ENCODE measurements at regions not wholly inside any gene's neighbourhood (a gene's known extent, or its start where the extent isn't known, plus 50 kb on each side); places are given as distances from the start of the nearest gene placed in this dataset.
"Not testable (repeated sequence)": the region's sequence is repeated elsewhere in the genome, so short reads cannot be mapped to it uniquely, and the experiment has no call there.

GRCh38 chr22:12597778-12598177 is 2930.2 kb upstream of the OR11H1 start:
- H3K4me3 Mint-ChIP-seq; H3K4me1 Mint-ChIP-seq; H3K4me1 ChIP-seq (ENCODE audit: control insufficient read depth, insufficient read depth, low read length); ATAC-seq; H3K4me3 ChIP-seq (ENCODE audit: low read length); H3K36me3 ChIP-seq (ENCODE audit: control insufficient read depth, insufficient read depth, low read length); intact Hi-C loops (cut with micrococcal nuclease); H3K27me3 Mint-ChIP-seq (ENCODE audit: low read depth in 2 of 2); H3K27ac Mint-ChIP-seq; H3K27ac ChIP-seq (ENCODE audit: low read length); H3K27me3 ChIP-seq (ENCODE audit: control insufficient read depth, insufficient read depth, low read length); DNase-seq: not testable (repeated sequence)
- 80% methylated on average over 3 of the region's 4 CpGs for WGBS (ENCODE audit: insufficient coverage)
- peaks cover 25 to 35% of the 10 kb centered on the region in 2 donors for H3K9me3 Mint-ChIP-seq
- H3K9me3 ChIP-seq (ENCODE audit: control insufficient read depth, insufficient read depth, low read length), result peaks cover 23% of the 10 kb centered on the region
- peaks cover 20% of the 10 kb centered on the region for H3K36me3 Mint-ChIP-seq

- DNase-seq; ATAC-seq; H3K27ac ChIP-seq (ENCODE audit: low read length); H3K4me1 ChIP-seq (ENCODE audit: control insufficient read depth, insufficient read depth, low read length); intact Hi-C loops (cut with micrococcal nuclease); H3K27ac Mint-ChIP-seq; H3K4me3 ChIP-seq (ENCODE audit: low read length); H3K4me1 Mint-ChIP-seq; H3K36me3 ChIP-seq (ENCODE audit: control insufficient read depth, insufficient read depth, low read length); H3K27me3 ChIP-seq (ENCODE audit: control insufficient read depth, insufficient read depth, low read length); H3K27me3 Mint-ChIP-seq (ENCODE audit: low read depth in 2 of 2): not testable (repeated sequence)
- peaks cover 21 to 36% of the 10 kb centered on the region in 2 donors for H3K9me3 Mint-ChIP-seq
- H3K36me3 Mint-ChIP-seq, result peaks cover 31% of the 10 kb centered on the region
- peak overlapping the region; percentile 57 for H3K4me3 Mint-ChIP-seq
- WGBS (ENCODE audit: insufficient coverage), result 76% methylated on average over 16 of the region's 16 CpGs
- peaks cover 25% of the 10 kb centered on the region for H3K9me3 ChIP-seq (ENCODE audit: control insufficient read depth, insufficient read depth, low read length)
Measured at GRCh38 chr22:12601510-12601869, 2926.5 kb upstream of the OR11H1 start.

GRCh38 chr22:12601870-12602779 is 2925.9 kb upstream of the OR11H1 start:
- peaks cover 25% of the 10 kb centered on the region for H3K9me3 ChIP-seq (ENCODE audit: control insufficient read depth, insufficient read depth, low read length)
- Mint-ChIP-seq H3K9me3 (peaks cover 23 to 38% of the 10 kb centered on the region in 2 donors), H3K4me3 (peak overlapping the region; percentile 57), H3K36me3 (peaks cover 38% of the 10 kb centered on the region), H3K27ac (no peak overlapping the region), H3K27me3 (ENCODE audit: low read depth in 2 of 2) (no peaks in the 10 kb centered on the region), H3K4me1 (no peaks in the 10 kb centered on the region)
- ATAC-seq, result no peak
- H3K27me3 ChIP-seq (ENCODE audit: control insufficient read depth, insufficient read depth, low read length), result no peaks in the 10 kb centered on the region
- 57% methylated on average over 75 of the region's 75 CpGs for WGBS (ENCODE audit: insufficient coverage)
- no peaks in the 10 kb centered on the region for H3K4me1 ChIP-seq (ENCODE audit: control insufficient read depth, insufficient read depth, low read length)
- intact Hi-C loops (cut with micrococcal nuclease), result no loop called here
- no peak overlapping the region for H3K4me3 ChIP-seq (ENCODE audit: low read length)
- no peak for DNase-seq
- no peak for TF ChIP-seq CTCF (IDR thresholded peaks at IDR 0.05)
- no peaks in the 10 kb centered on the region for H3K36me3 ChIP-seq (ENCODE audit: control insufficient read depth, insufficient read depth, low read length)
- no peak overlapping the region for H3K27ac ChIP-seq (ENCODE audit: low read length)

GRCh38 chr22:12603399-12603798 is 2924.6 kb upstream of the OR11H1 start:
- DNase-seq; H3K27ac Mint-ChIP-seq; H3K4me1 Mint-ChIP-seq; H3K27me3 Mint-ChIP-seq (ENCODE audit: low read depth in 2 of 2); H3K27me3 ChIP-seq (ENCODE audit: control insufficient read depth, insufficient read depth, low read length); intact Hi-C loops (cut with micrococcal nuclease); H3K4me3 ChIP-seq (ENCODE audit: low read length); ATAC-seq; H3K27ac ChIP-seq (ENCODE audit: low read length); H3K4me3 Mint-ChIP-seq; H3K36me3 ChIP-seq (ENCODE audit: control insufficient read depth, insufficient read depth, low read length); H3K4me1 ChIP-seq (ENCODE audit: control insufficient read depth, insufficient read depth, low read length): not testable (repeated sequence)
- H3K9me3 ChIP-seq (ENCODE audit: control insufficient read depth, insufficient read depth, low read length), result peaks cover 22% of the 10 kb centered on the region
- WGBS (ENCODE audit: insufficient coverage), result 76% methylated on average over 3 of the region's 6 CpGs
- Mint-ChIP-seq H3K36me3 (peaks cover 47% of the 10 kb centered on the region), H3K9me3 (peaks cover 21 to 31% of the 10 kb centered on the region in 2 donors)

GRCh38 chr22:12603833-12604232 is 2924.2 kb upstream of the OR11H1 start:
- H3K4me1 Mint-ChIP-seq; ATAC-seq; H3K27me3 ChIP-seq (ENCODE audit: control insufficient read depth, insufficient read depth, low read length); H3K36me3 ChIP-seq (ENCODE audit: control insufficient read depth, insufficient read depth, low read length); H3K4me1 ChIP-seq (ENCODE audit: control insufficient read depth, insufficient read depth, low read length); H3K27ac Mint-ChIP-seq; H3K4me3 ChIP-seq (ENCODE audit: low read length); H3K27ac ChIP-seq (ENCODE audit: low read length); H3K27me3 Mint-ChIP-seq (ENCODE audit: low read depth in 2 of 2); intact Hi-C loops (cut with micrococcal nuclease); DNase-seq; H3K4me3 Mint-ChIP-seq: not testable (repeated sequence)
- peaks cover 49% of the 10 kb centered on the region for H3K36me3 Mint-ChIP-seq
- peaks cover 21% of the 10 kb centered on the region for H3K9me3 ChIP-seq (ENCODE audit: control insufficient read depth, insufficient read depth, low read length)
- H3K9me3 Mint-ChIP-seq, result peaks cover 22 to 31% of the 10 kb centered on the region in 2 donors

- DNase-seq; H3K36me3 ChIP-seq (ENCODE audit: control insufficient read depth, insufficient read depth, low read length); H3K4me1 Mint-ChIP-seq; H3K27ac Mint-ChIP-seq; H3K27ac ChIP-seq (ENCODE audit: low read length); H3K4me3 Mint-ChIP-seq; H3K4me3 ChIP-seq (ENCODE audit: low read length); intact Hi-C loops (cut with micrococcal nuclease); H3K4me1 ChIP-seq (ENCODE audit: control insufficient read depth, insufficient read depth, low read length); ATAC-seq; H3K27me3 Mint-ChIP-seq (ENCODE audit: low read depth in 2 of 2); H3K9me3 ChIP-seq (ENCODE audit: control insufficient read depth, insufficient read depth, low read length); H3K27me3 ChIP-seq (ENCODE audit: control insufficient read depth, insufficient read depth, low read length): not testable (repeated sequence)
- Mint-ChIP-seq H3K36me3 (peaks cover 47% of the 10 kb centered on the region), H3K9me3 (peaks cover 17 to 19% of the 10 kb centered on the region in 2 donors)
- WGBS (ENCODE audit: insufficient coverage), result 67% methylated on average over 8 of the region's 9 CpGs
Measured at GRCh38 chr22:12608454-12608853, 2919.5 kb upstream of the OR11H1 start.
